Lower leg skin (tissue), 3 donors: ENCODE measurements at regions not wholly inside any gene's neighbourhood (a gene's known extent, or its start where the extent isn't known, plus 50 kb on each side); places are given as distances from the start of the nearest gene placed in this dataset.
"Not testable (repeated sequence)": the region's sequence is repeated elsewhere in the genome, so short reads cannot be mapped to it uniquely, and the experiment has no call there.

Experiments used
- CTCF ChIP-seq, 3 donors: fragments of 450-650 bp; IDR thresholded peaks; one replicate each; pipeline ENCODE4 v1.5.1; 2016; ENCODE audit warnings: antibody characterized with exemption in 3 of 3, mild to moderate bottlenecking in 3 of 3, moderate library complexity in 2 of 3
- POLR2A ChIP-seq, 2 donors: fragments of 450-650 bp; IDR thresholded peaks; one replicate each; pipeline ENCODE4 v1.6.1; 2016 to 2017; ENCODE audit warnings: antibody characterized with exemption in 2 of 2, mild to moderate bottlenecking in 1 of 2, moderate library complexity in 1 of 2

- not testable (repeated sequence) for TF ChIP-seq POLR2A, CTCF (IDR thresholded peaks at IDR 0.05)
Measured at GRCh38 chr12:84154991-84155930, 757.3 kb downstream of the SLC6A15 start.
